CD4-positive, alpha-beta T cell treated with Interleukin-1 beta for 1 hour (primary cell): ENCODE measurements at regions not wholly inside any gene's neighbourhood (a gene's known extent, or its start where the extent isn't known, plus 50 kb on each side); places are given as distances from the start of the nearest gene placed in this dataset.

Experiments
- DNase-seq, 2 donors: peaks; one replicate each; pipeline ENCODE4 v3.0.0-alpha.2; 2020 to 2022

DNA sequence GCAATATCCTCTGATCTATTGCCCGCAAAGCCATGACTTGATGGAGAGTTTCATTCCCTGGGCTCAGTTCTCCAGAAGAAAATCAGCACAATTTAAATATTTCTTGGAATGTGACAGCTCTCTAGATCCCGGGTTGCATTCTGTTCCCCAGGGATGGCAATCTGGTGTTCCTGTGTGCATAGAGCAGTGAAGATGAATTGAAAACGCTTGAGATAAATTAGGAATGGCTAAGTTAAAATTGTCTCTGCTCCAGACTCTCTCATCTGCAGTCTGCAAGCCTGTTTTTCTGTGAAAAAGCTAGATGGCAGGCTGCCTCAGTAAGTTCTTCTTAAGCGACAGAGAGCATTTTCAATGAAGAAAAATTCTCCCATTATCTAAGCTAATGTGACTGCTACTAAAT, 582.5 kb upstream of the MGAT4C start:
- no peak for DNase-seq

DNA sequence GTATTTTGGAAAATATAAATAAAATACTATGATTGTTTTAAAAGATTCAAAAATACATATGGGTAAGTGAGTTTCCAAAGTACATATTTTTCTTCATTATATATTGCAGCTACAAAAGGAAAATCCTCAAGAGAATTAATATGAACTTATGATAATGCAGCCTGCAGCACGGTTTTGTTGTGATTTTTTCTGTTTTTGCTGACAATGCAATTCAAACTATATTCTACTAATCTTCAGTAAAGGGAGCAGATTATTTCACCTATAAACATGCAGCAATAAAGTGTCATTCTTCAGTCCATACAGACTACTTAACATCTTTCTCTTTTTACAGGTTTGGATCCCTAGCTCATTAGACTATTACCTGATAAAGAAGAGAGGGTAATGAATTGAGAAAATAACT, 582.1 kb upstream of the MGAT4C start:
- DNase-seq, result no peak

DNA sequence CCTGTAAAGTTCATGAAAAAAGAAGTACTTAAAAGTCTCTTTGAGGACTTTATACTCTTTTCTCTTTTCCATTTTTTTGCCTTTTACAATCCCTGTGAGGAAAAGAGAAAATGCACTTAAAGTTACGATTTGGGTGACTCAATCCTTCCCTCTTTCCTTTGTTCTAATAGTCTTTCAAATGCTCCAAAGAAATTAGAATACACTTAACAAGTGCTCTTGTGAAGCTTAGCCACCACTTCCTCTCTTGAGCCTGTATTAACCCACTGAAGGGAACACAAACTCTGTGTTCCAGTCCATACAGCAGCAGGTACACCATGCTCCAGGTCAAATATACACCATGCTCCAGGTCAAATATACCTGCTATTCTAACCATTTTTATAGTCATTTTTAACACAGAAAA, 581.1 kb upstream of the MGAT4C start:
- no peak for DNase-seq

DNA sequence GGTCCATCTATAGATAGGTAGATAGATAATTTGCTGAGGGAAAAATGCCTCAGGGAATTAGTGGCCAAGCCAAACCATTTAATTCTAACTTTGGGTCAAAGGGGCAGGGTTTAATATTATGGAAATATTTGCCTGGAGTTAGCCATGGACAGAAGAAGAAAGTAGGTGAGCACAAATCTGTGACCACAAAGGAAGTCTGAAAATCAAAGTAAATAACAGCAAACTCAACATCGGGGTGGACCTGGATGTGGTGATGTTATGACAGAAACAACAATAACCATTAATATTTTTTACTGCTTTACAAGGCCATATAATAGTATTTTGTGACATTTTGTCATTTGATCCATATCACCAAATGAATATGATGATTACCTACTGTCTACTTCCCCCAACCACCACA, 578.0 kb upstream of the MGAT4C start:
- no peak for DNase-seq

DNA sequence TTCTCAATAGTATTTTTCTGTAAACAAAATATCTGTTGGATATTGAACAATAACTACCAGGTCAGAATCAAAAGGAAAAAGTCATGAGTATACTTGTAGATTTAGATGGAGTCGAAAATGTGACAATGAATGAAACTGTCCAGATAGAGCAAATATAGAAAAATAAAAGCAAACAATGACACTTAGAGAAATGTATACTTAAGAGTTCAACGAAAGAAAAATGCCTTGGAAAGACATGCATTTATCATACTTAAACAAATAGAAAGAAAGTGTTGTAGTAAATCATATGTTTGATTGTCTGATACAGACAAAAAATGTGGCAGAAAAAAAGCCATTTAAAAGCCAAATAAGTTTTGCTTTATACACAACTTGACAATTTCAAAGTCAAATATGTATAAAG, 571.2 kb upstream of the MGAT4C start:
- DNase-seq, result no peak

DNA sequence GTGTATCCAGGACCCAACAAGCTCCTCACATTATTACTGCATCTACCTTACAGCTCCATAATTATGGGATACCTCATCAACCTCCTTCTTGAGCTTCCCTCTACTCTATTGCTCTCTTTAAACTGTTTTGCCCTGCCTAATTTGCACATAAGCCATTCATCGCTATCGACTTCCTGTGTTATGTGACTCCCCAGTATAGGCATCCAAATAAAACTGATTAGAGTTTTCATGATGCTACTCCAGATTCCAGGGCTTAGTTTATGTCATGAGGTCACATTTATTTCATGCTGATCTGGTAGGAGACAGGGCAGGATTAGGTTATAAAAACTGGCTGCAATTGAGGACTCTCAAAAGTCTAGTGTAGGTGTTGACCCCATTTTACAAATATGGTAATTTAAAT, 569.9 kb upstream of the MGAT4C start:
- DNase-seq, result no peak

DNA sequence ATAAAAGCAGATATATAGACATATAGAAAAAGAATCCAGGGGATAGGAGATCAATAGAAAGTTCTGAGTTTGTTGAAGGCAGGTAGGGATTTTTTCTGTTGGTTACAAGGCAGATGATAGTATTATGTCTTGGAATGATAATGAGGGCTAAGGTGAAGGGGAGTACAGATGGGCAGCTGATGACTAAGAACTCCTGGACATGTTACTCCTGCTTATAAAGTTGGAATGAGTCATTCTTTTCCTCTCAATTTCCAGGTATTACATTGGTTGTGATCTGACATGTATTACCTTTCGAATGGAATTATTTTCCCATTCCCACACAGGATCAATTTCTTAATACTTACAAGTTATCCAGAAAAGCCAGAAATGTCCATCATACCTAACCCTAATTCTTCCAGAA, 545.2 kb upstream of the MGAT4C start:
- no peak for DNase-seq

DNA sequence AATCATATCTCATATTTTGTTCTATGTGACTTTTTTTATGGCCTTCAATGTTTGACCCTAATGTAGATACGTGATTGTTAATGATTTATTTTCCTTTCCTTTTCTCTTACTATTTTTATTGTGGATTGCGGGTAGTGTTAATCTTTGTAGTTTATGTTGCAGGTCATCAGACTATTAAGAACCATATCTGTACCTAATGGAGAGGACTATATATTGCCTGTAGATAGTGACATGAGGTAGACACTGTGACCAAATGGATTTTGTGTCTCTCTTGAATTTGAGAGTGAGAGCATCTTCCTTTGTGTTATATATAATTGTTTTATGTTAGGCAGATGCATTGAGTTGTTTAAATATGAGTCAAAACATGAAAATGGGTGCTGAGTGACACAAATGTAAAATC, 543.4 kb upstream of the MGAT4C start:
- DNase-seq, result no peak

DNA sequence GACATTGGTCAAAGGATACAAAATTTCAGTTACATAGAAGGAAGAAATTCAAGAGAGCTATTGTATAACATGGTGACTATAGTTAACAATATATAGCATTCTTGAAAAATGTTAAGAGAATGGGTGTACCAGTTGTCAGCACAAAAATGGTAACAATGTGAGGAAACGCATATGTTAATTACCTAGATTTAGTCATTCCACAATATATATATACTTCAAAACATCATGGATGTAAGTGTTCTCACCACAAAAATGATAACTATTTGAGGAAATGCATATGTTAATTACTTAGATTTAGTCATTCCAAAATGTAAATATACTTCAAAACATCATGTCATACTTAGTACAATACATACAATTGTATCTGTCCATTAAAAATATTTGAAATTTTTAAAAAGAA, 540.4 kb upstream of the MGAT4C start:
- DNase-seq, result no peak

DNA sequence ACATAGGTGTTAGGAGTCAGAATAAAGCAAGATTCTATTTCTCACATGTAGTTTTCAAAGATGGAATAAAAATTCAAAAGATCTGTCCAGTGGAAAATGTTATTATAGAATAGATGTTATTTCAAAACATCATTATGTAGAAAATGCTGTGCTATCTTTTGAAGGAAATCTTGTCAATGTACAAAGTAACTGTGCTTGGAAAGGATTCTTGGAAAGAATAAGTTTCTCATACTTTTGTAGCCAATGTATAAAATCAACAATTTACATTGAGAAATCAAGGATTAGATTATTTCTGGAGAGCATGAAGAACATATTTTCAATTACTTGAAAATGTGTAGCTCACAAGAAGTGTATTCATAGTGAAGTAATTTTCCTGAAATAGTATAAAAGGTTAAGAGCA, 532.5 kb upstream of the MGAT4C start:
- no peak for DNase-seq

DNA sequence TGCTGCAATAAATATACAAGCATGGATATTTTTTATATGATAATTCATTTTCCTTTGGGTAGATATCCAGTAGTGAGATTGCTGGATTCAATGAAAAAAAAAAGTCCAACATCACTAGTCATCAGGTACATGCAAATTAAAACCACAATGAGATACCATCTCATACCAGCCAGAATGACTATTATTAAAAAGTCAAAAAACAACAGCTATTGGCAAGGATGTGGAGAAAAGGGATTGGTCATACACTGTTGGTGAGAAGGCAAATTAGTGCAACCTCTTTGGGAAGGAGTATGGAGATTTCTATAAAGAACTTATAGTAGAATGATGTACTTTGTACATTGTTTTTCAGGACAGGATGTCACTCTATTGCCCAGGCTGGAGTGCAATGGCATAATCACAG, 531.2 kb upstream of the MGAT4C start:
- DNase-seq, result no peak

DNA sequence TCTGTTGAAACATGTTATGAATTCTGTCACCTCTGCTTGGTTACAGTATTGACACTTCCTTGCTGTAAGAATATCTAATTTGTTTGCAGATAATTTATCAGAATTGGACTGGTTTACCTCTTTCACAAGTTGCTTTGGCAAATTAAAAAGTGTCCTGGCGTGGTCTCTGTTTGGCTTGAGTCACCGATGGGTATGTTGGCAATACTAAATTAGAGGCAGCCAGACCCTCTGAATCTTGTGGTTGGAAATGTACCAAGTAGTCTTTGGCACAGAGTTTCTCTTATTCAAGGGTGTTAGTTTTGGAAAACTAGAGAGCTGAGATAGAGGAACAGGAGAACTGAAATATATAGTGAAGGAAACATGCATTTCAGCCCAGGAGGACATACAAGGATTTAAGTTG, 521.1 kb upstream of the MGAT4C start:
- DNase-seq, result no peak

DNA sequence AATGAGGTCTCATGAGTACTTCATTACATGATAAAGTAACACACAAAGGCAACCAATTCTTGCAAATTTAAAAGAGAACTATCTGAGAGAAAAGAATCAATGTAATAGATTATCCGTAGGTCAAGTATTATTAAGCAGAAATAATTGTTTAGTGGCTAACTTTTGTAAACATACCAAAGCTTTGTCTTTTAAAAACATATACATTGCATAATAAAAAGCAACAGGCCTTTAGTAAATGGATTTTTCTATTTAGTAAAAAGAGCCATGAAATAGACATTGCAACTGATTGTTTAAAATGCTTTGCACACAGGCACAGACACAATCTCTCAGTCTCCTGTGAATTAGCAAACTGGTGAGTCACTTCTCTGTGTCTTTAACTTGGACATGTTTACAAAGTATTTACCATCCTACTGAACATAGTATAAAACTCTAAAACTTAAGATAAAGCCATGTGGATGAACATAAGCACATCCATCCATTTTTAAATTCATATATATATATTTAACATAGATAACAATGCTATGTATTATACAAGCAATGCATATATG, 518.7 kb upstream of the MGAT4C start:
- no peak for DNase-seq

DNA sequence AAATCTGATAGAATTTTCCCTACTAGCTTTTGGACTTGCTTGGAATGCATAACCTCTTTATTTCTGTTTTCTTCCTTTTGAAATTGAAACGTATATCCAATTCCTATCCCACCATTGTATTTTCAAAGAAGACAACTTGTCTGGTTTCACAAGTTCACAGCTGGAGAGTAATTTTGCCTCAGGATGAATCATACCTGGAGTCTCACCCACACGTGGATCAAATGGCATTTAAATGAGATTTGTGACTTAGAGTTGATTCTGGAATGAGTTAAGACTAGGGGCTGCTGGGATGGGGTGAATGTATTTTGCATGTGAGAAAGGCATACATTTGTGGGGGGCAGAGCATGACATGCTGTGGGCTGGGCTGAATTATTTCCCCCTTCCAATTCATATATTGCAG, 516.5 kb upstream of the MGAT4C start:
- DNase-seq, result no peak

DNA sequence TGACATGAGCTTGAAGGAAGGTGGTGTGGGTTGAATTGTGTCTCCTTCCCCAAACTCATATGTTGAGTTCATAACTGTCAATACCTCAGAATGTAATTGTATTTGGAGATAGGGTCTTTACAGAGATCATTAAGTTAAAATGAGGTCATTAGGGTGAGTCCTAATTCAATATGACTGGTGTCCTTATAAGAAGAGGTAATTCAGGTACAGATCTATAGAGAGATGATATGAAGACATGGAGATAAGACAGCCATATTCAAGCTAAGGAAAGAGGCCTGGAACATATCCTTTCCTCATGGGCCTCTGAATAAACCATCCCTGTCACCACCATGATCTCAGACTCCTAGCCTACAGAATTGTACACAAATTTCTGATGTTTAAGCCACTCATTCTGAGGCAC, 514.7 kb upstream of the MGAT4C start:
- no peak for DNase-seq

DNA sequence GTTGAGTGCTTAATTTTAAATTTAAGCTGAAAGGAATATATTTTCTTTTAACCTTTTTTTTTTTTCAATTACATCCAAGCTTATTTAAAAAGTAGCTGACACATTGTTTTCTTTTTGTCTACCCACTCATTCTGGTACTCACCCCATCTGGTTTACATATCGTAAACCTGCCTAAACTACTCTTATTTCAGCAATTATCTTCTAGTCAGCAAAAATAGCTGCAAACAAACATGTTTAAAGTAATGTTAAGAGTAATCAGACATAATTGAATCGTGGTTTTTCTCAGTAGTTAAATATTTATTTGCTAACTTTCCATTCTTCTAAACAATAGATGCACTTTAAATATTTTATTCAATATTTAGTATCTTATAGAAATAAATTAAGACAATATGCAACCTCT, 492.7 kb upstream of the MGAT4C start:
- DNase-seq, result no peak

DNA sequence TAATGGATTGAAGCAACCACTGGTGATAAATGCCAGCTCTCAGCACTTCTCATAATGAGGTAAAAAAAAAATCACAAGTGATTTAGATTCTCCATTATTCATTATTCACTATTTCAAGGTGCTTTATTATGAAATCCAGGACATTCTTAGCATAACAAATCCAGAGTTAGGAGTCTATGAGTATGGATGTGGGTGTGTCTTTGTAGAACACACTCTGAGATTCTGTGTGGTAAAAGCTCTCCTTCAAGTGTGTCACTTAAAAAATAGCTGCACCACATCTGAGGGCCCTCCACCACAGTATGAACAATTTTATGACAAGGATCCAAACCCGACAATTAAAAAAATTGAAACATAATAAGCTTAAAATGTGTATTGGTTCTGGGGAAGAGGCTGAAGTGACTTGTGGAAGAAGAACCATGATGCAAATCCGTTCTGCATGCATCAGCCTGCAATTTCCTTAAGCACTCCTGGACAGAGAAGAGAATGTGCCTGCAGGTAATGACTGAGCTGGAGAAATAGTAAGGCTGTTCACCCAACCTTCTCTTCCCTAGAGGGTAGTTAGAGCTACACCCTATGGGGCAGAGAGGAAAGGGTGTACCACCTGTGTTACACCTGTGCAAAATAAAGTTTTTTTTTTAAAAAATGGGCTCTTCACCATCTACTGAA, 488.5 kb upstream of the MGAT4C start:
- DNase-seq, result no peak

DNA sequence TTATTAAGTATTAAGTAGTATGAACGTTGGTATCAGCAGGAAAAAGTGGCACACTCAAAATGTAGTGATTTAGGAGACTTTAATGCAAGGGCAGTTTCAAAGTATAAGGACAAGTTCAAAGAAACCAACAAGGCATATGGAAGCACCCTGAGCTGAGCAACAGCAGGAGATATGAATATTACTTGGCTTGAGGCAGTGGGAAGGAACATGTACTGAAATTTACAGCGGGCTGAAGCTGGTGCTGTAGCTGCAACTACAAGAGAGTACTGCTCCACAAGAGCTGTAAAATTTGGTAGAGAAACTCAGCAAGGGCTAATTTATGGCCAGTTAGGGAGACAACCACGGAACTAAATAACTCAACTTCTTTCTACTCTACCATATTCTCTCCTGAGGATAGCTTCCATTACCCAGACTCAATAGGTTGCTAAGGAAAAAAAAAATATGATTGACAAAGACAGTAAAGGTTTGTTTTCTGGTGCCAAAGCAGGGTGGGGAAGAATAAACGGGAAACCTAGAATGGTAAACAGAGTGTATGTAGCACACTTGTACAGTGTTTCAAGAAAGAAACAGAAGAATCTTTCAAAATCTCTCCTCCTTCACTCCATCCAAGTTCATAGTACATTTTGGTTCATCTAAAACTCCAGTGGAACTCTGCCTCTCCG, 487.8 kb upstream of the MGAT4C start:
- no peak for DNase-seq

DNA sequence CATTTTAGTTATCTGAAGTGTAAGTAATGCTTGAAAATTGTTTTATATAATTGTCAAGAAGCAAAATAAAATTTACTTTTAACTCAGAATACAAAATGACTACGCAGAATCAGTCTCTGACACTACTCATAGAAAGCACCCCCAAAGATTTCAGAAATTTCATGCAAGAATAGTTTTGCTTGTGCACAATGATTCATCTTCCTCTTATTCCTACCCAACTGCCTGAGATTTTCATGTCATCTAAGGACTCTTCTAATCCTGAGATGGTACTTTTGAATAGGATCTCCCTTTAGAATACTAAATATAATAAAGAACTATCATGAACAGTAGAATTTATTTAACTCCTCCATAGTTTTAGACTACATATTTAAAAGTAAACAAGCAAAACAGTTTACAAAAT, 485.3 kb upstream of the MGAT4C start:
- DNase-seq, result no peak

DNA sequence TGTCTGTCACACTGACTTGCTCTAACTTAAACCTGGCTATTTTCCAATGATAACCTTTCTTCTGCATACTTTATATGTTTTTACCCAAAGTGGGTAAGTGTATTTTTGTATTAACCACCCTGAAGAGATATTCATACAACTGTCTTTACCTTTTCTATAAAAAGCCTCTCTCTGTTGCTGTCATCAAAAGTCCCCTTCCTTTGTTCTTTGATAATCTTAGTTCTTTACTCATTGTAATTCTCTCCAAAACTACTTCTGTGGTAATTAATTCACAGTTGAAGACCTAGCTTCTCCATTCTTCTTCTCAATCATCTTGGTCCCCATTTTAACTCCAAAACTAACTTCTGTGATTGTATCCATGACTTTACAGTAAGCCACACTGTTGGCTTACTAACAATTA, 479.7 kb upstream of the MGAT4C start:
- DNase-seq, result no peak

DNA sequence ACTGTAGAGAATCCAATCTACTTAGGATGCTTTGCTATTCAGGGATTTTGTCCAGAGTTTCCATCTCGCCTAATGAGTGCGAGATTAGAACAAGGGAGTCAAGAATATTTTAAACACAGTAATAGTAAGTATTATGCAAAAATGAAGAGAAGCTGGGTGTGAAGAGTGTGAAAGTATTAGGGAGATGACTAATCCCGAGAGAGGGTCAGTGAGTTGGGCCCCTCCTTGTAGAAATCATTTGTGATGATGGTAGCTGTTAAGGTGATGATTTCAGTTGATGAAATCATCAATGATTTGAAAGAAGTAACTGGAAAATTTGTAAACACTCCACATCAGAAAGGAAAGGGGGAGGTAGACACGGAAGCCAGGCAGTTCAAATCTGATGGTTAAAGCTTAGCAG, 478.9 kb upstream of the MGAT4C start:
- no peak for DNase-seq

DNA sequence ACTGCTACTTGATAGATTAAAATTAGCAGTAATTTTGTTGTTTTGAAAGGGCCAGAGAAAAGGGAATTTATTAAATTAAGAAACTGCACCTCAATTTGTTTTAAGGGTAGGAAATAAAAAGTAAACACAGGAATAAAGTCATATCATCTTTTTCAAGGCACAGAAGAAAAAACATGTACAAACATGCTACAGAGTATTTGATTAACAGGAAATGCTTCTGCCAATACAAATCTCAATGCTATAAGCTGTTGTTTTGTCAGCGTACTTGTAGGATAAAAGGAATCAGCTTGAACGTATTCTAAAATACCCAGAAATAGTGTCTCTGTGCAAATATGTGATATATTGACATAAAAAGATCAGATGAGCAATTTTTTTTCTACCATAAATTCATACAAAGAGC, 474.0 kb upstream of the MGAT4C start:
- no peak for DNase-seq

DNA sequence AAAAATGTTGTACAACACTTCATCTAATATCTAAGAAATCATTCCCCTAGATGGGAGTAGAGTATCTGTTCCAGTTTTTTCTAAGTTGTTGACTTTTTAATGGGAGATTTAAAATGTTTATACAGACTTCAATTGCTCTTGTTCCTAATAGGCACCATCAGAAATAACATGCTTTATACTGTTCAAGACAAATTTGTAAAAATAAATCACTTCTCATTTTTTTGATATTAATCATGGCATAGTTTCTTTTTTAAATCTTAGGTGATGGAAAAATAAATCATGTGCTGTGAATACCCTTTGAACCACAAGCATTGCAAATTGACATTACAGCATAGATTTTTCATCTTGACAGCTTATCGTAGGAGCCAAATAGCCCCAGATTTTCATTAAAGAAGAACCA, 473.5 kb upstream of the MGAT4C start:
- DNase-seq, result no peak

DNA sequence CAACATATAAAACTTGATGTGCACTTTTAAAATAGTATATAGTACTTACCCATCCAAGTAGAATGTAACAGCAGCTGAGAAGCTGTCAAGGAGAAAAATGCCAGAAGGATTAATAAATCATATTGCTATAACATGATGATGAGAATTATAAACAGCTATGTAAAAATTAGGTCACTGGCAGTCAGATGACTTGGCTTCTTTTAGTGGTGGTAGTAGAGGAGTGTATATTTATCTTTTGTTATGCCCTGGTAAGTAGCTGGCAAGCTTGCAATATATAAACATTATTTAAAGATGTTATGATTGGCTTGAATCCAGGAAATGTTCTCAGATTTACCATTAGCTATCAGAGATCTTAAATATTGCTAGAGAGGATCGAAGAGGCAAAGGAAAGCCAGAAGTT, 471.0 kb upstream of the MGAT4C start:
- no peak for DNase-seq

DNA sequence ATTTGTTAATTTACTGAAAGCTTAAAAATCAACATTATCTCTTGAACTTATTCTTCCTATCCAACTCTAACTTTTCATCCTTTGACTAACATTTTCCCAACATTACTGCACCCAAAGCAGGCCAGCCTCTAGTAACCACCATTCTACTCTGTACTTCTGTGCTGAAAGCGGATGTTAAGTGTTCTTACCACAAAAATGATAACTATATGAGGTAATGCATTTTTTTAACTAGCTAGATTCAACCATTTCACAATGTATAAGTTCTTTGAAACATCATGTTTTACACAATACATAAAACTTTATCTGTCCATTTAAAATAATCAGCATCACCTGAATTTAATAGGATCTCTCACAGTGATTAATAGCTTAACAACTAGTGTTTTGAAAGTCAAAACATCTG, 468.5 kb upstream of the MGAT4C start:
- no peak for DNase-seq
